T-helper 2 cell treated with Interferon-gamma antibody and Interleukin-4, amounts not matched to agents 100 ng/mL and 5 ng/mL, for 36 hours (primary cell): ENCODE measurements at regions not wholly inside any gene's neighbourhood (a gene's known extent, or its start where the extent isn't known, plus 50 kb on each side); places are given as distances from the start of the nearest gene placed in this dataset.

Experiments
- intact Hi-C: fragments of 100-400 bp; cut with micrococcal nuclease; formaldehyde crosslinking; loops from one replicate; pipeline ENCODE4 v1.15.1; 2023

GRCh38 chr2:172354347-172354746, 73.0 kb upstream of the ITGA6 start:
- intact Hi-C loops = no loop called here

- intact Hi-C loops = no loop called here
Observed at GRCh38 chr2:172357442-172357841, 69.9 kb upstream of the ITGA6 start.

- intact Hi-C loops = no loop called here
Observed at GRCh38 chr2:172358691-172359556, 68.5 kb upstream of the ITGA6 start.

- intact Hi-C loops = no loop called here
Observed at GRCh38 chr2:172361360-172361759, 66.0 kb upstream of the ITGA6 start.

GRCh38 chr2:172361840-172362239, 65.5 kb upstream of the ITGA6 start:
- intact Hi-C loops = no loop called here

- intact Hi-C loops = no loop called here
Observed at GRCh38 chr2:172364261-172364660, 63.1 kb upstream of the ITGA6 start.

- intact Hi-C loops = no loop called here
Observed at GRCh38 chr2:172366596-172367150, 60.7 kb upstream of the ITGA6 start.

GRCh38 chr2:172370821-172371455, 56.4 kb upstream of the ITGA6 start:
- intact Hi-C loops = no loop called here

GRCh38 chr2:172372436-172372835, 55.0 kb upstream of the ITGA6 start:
- intact Hi-C loops = no loop called here

GRCh38 chr2:172373076-172373475, 54.3 kb upstream of the ITGA6 start:
- intact Hi-C loops = no loop called here

GRCh38 chr2:172373766-172374165, 53.6 kb upstream of the ITGA6 start:
- intact Hi-C loops = no loop called here

GRCh38 chr2:172374318-172375240, 52.8 kb upstream of the ITGA6 start:
- intact Hi-C loops = no loop called here

- intact Hi-C loops = no loop called here
Observed at GRCh38 chr2:172375251-172375650, 52.1 kb upstream of the ITGA6 start.

- intact Hi-C loops = no loop called here
Observed at GRCh38 chr2:172376016-172376415, 51.4 kb upstream of the ITGA6 start.

- intact Hi-C loops = no loop called here
Observed at GRCh38 chr2:172376505-172377125, 50.8 kb upstream of the ITGA6 start.

- intact Hi-C loops = no loop called here
Observed at GRCh38 chr2:172377408-172377807, 50.0 kb upstream of the ITGA6 start.
